Transverse colon (tissue), 4 donors: ENCODE measurements at regions not wholly inside any gene's neighbourhood (a gene's known extent, or its start where the extent isn't known, plus 50 kb on each side); places are given as distances from the start of the nearest gene placed in this dataset.

Experiments
- DNase-seq: peaks from one replicate; pipeline ENCODE4 v3.0.0-alpha.2; 2019
- H3K27ac ChIP-seq, 4 donors: fragments of 200-600 bp; sonication (generic); 2 replicates each; pipeline ENCODE4 v1.5.1; 2016 to 2018; ENCODE audit warnings: inconsistent platforms in 4 of 4
- H3K27me3 ChIP-seq: fragments of 200-600 bp; sonication (generic); 2 replicates; pipeline ENCODE4 v1.5.1; 2017; ENCODE audit warnings: inconsistent platforms
- H3K36me3 ChIP-seq, 4 donors: fragments of 200-600 bp; sonication (generic); 2 replicates each; pipeline ENCODE4 v1.5.1; 2017 to 2019; ENCODE audit warnings: inconsistent platforms in 4 of 4
- H3K4me1 ChIP-seq, 4 donors: fragments of 200-600 bp; sonication (generic); 2 replicates each; pipeline ENCODE4 v1.5.1; 2017 to 2020; ENCODE audit warnings: inconsistent platforms in 4 of 4
- H3K4me3 ChIP-seq, 4 donors: fragments of 200-600 bp; sonication (generic); 1 replicate in 1 of 4; 2 replicates in 3 of 4; pipeline versions ENCODE4 v1.5.1 to v1.6.1; 2017 to 2019; ENCODE audit warnings: inconsistent platforms in 4 of 4
- H3K9me3 ChIP-seq, 2 donors: fragments of 200-600 bp; sonication (generic); 2 replicates each; pipeline ENCODE4 v1.5.1; 2017 to 2019; ENCODE audit warnings: inconsistent platforms in 2 of 2
- CTCF ChIP-seq, 5 experiments: fragments of 200-600 bp in 3 of 5; fragments of 450-650 bp in 2 of 5; sonication (generic) in 3 of 5; IDR thresholded peaks; 1 replicate in 2 of 5; 2 replicates in 3 of 5; pipeline ENCODE4 v1.5.1; 2016 to 2017; ENCODE audit warnings: antibody characterized with exemption in 5 of 5, inconsistent platforms in 3 of 5, mild to moderate bottlenecking in 2 of 5, moderate library complexity in 1 of 5
- EP300 ChIP-seq: sonication (generic); formaldehyde crosslinking; IDR thresholded peaks from one replicate; pipeline ENCODE4 v1.6.1; 2017; ENCODE audit warnings: antibody characterized with exemption, low read depth
- POLR2A ChIP-seq: fragments of 450-650 bp; IDR thresholded peaks from one replicate; pipeline ENCODE4 v1.6.1; 2016; ENCODE audit warnings: antibody characterized with exemption, mild to moderate bottlenecking, moderate library complexity
- POLR2AphosphoS5 ChIP-seq, 3 donors: sonication (generic); formaldehyde crosslinking; IDR thresholded peaks; one replicate each; pipeline ENCODE4 v1.6.1; 2016; ENCODE audit warnings: antibody characterized with exemption in 3 of 3
- WGBS, 2 donors: methylation state at CpG; one replicate each; pipeline ENCODE4 v1.1.5; 2018; ENCODE audit warnings: low coverage in 1 of 2; 5-methylcytosine and 5-hydroxymethylcytosine counted together
- in situ Hi-C, 4 donors: fragments of 200-750 bp; cut with MboI; loops; one replicate each; pipeline versions ENCODE4 v1.15.0 to v1.15.1; 2017; ENCODE audit warnings: low sequenced_read_pairs in 3 of 4, low pct_ligation_motif_present in 1 of 4, low pct_unique_long_range_greater_than_20kb in 1 of 4
- intact Hi-C: fragments of 100-400 bp; cut with DNase I; formaldehyde crosslinking; loops from one replicate; pipeline ENCODE4 v1.15.1; 2023; ENCODE audit warnings: low total_unique reads

GRCh38 chr5:84590629-84591028 is 205.9 kb upstream of the EDIL3 start:
- intact Hi-C loops: no loop called here
- no peaks in the 10 kb centered on the region for H3K9me3 ChIP-seq
- no peaks in the 10 kb centered on the region for H3K36me3 ChIP-seq
- no peak overlapping the region for H3K4me3 ChIP-seq
- WGBS, 2 donors: 80 to 82% methylated on average over 3 of the region's 3 CpGs
- H3K27me3 ChIP-seq: no peaks in the 10 kb centered on the region
- in situ Hi-C loops: no loop called here
- H3K27ac ChIP-seq: no peak overlapping the region
- H3K4me1 ChIP-seq: no peaks in the 10 kb centered on the region
- TF ChIP-seq POLR2AphosphoS5 (IDR thresholded peaks at IDR 0.05): no peak
- no peak for TF ChIP-seq CTCF (IDR thresholded peaks at IDR 0.05)
- no peak for TF ChIP-seq POLR2A
- TF ChIP-seq EP300: no peak
- DNase-seq: no peak

GRCh38 chr5:84589926-84590325 is 205.2 kb upstream of the EDIL3 start:
- TF ChIP-seq POLR2A (no peak), CTCF (IDR thresholded peaks at IDR 0.05) (no peak), POLR2AphosphoS5 (IDR thresholded peaks at IDR 0.05) (no peak), EP300 (no peak)
- WGBS, 2 donors: 85% methylated on average over 1 of the region's 1 CpG; no CpG with 5 or more reads in 1 of the 2 donors
- intact Hi-C loops: loop anchor here (5.0 kb wide), 1 partner anchor 92 kb away; no protein-coding TSS in a partner anchor
- DNase-seq: no peak
- Histone ChIP-seq H3K36me3 (no peaks in the 10 kb centered on the region), H3K27ac (no peak overlapping the region), H3K9me3 (no peaks in the 10 kb centered on the region), H3K27me3 (no peaks in the 10 kb centered on the region), H3K4me1 (no peaks in the 10 kb centered on the region), H3K4me3 (no peak overlapping the region)
- in situ Hi-C loops: no loop called here

DNA sequence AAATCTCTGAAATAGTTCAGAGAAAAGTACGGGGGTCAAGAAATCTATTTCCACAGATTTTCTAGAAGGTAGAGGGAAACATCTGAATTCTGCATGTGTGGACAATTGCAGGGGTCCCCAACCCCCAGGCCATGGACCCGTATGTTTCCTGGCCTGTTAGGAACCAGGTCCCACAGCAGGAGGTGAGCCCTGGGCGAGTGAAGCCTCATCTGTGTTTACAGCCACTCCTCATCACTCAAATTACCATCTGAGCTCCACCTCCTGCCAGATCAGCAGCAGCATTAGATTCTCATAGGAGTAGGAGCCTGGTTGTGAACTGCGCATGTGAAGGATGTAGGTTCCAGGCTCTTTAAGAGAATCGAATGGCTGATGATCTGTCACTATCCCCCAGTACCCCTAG is 200.5 kb upstream of the EDIL3 start:
- TF ChIP-seq POLR2AphosphoS5 (IDR thresholded peaks at IDR 0.05) (no peak), POLR2A (no peak), CTCF (IDR thresholded peaks at IDR 0.05) (no peak), EP300 (no peak)
- intact Hi-C loops (loop anchor here (5.0 kb wide), 1 partner anchor 97 kb away; no protein-coding TSS in a partner anchor), in situ Hi-C loops (no loop called here)
- Histone ChIP-seq H3K27ac (no peak overlapping the region), H3K27me3 (no peaks in the 10 kb centered on the region), H3K4me1 (no peaks in the 10 kb centered on the region), H3K9me3 (no peaks in the 10 kb centered on the region), H3K4me3 (no peak overlapping the region), H3K36me3 (no peaks in the 10 kb centered on the region)
- 81 to 100% methylated on average over 1 to 5 of the region's 5 CpGs for WGBS, 2 donors
- no peak for DNase-seq

- TF ChIP-seq EP300 (no peak), POLR2A (no peak), POLR2AphosphoS5 (IDR thresholded peaks at IDR 0.05) (no peak), CTCF (IDR thresholded peaks at IDR 0.05) (no peak)
- Histone ChIP-seq H3K36me3 (no peaks in the 10 kb centered on the region), H3K27me3 (no peaks in the 10 kb centered on the region), H3K4me1 (no peaks in the 10 kb centered on the region), H3K27ac (no peak overlapping the region), H3K4me3 (no peak overlapping the region), H3K9me3 (no peaks in the 10 kb centered on the region)
- intact Hi-C loops (no loop called here), in situ Hi-C loops (no loop called here)
- DNase-seq: no peak
- WGBS, 2 donors: 87 to 97% methylated on average over 5 of the region's 5 CpGs
Measured at GRCh38 chr5:84578226-84578625, 193.5 kb upstream of the EDIL3 start.
